LHCN-M2 (cell line): ENCODE measurements at regions not wholly inside any gene's neighbourhood (a gene's known extent, or its start where the extent isn't known, plus 50 kb on each side); places are given as distances from the start of the nearest gene placed in this dataset.
"Not testable (repeated sequence)": the region's sequence is repeated elsewhere in the genome, so short reads cannot be mapped to it uniquely, and the experiment has no call there.

ENCODE experiments used
- DNase-seq: peaks from one replicate; pipeline ENCODE4 v3.0.0-alpha.2; 2012; ENCODE audit warnings: low read depth

GRCh38 chr21:15669247-15669646 lies 60.5 kb upstream of the USP25 start:
- DNase-seq, result no peak

DNA sequence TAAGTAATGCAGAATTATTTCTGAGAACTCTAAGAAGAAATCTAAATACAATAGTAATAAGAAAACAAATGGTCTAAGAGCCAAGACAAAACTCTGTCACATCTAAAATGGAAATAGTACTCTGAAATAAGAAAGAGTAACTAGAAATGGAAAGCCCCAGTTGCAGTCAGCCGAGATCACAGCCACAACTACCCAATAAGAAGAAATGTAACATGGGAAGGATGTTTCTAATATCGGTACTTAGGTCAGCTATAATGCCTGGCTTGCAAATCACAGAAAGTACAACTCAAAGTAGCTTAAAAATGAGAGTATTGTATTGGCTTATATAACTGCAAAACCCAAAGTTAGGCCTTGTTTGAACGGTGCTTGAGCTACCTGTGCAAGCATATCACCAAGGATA lies 58.6 kb upstream of the USP25 start:
- DNase-seq, result no peak

- not testable (repeated sequence) for DNase-seq
Observed at GRCh38 chr21:15672578-15672977, 57.2 kb upstream of the USP25 start.

GRCh38 chr21:15676935-15677334 lies 52.8 kb upstream of the USP25 start:
- DNase-seq, result peak; percentile 41

DNA sequence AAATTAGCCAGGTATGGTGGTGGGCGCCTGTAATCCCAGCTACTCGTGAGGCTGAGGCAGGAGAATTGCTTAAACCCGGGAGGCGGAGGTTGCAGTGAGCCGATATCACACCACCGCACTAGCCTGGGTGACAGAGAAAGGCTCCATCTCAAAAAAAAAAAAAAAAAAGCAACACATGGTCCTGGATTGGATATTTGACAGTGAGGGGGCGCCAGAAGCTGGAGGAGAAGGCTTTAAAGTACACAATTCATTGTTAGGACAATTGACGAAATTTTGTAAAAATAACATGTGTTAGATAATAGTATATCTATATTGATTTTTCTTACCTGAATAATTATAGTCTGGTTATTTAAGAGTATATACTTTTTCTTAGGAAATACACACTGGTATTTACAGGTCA lies 50.2 kb upstream of the USP25 start:
- no peak for DNase-seq
